Upper lobe of left lung (tissue), 4 donors: ENCODE measurements at regions not wholly inside any gene's neighbourhood (a gene's known extent, or its start where the extent isn't known, plus 50 kb on each side); places are given as distances from the start of the nearest gene placed in this dataset.

Source experiments
- CTCF ChIP-seq, 6 experiments: fragments of 450-650 bp in 4 of 6; fragments of 200-600 bp in 2 of 6; sonication (generic) in 2 of 6; IDR thresholded peaks; one replicate each; pipeline ENCODE4 v1.5.1; 2016 to 2019; ENCODE audit warnings: antibody characterized with exemption in 6 of 6
- EP300 ChIP-seq, 4 donors: sonication (generic); formaldehyde crosslinking; IDR thresholded peaks; one replicate each; pipeline ENCODE4 v1.5.1; 2017; ENCODE audit warnings: antibody characterized with exemption in 4 of 4, control low read depth in 2 of 4
- POLR2A ChIP-seq, 4 donors: fragments of 450-650 bp; IDR thresholded peaks; one replicate each; pipeline ENCODE4 v1.5.1; 2016 to 2017; ENCODE audit warnings: antibody characterized with exemption in 4 of 4, mild to moderate bottlenecking in 2 of 4

DNA sequence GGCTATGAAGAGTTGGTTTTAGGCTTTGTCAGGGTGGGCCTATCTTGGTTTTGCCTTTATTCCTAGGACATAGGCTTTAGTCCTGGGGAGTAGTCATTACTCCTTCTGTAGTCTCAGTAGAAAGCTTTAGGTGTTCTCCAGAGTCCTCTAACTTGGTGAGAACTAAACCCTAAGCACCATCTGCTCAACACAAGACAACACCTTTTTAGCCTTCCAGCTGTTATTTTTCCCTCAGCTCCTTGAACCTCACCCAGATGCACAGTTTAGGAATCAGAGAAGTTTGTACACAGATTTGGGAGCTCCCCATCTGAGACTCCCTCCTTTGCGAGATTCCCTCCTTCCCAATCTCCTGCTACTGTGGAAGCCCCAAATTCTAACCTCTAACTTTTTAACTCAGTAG is 141.3 kb downstream of the QRSL1 start:
- TF ChIP-seq POLR2A (IDR thresholded peaks at IDR 0.05) (no peak), CTCF (IDR thresholded peaks at IDR 0.05) (no peak), EP300 (IDR thresholded peaks at IDR 0.05) (no peak)
